ENCODE measurements at regions not wholly inside any gene's neighbourhood (a gene's known extent, or its start where the extent isn't known, plus 50 kb on each side); places are given as distances from the start of the nearest gene placed in this dataset.

GRCh38 chr11:104609311-104610085 is 288.8 kb downstream of the CASP12 start:
- in situ Hi-C loops (cut with MboI; ENCODE audit: low sequenced_read_pairs): loop anchor here (10.0 kb wide), 1 partner anchor 1255 kb away; no protein-coding TSS in a partner anchor
- POLR2A ChIA-PET (ENCODE audit: unreplicated experiment): no interaction called here

More at GRCh38 chr11:104609311-104610085, 288.8 kb downstream of the CASP12 start:
- no peak overlapping the region for H3K56ac ChIP-seq (ENCODE audit: extremely low read depth, insufficient read depth, low read length)
- CTCF ChIA-PET: interaction anchor here (0.6 to 2.1 kb wide), 4 partner anchors 14 to 480 kb away, joined by 3 to 7 read pairs (median 4); no protein-coding TSS in a partner anchor
- H3K14ac ChIP-seq (replicated peaks; ENCODE audit: low read depth, low read length): no peak overlapping the region
- H3K9me3 ChIP-seq (ENCODE audit: control insufficient read depth, insufficient read depth, low read length): no peaks in the 10 kb centered on the region
- DNase-seq (peak; percentile 75), ATAC-seq (ENCODE audit: low read depth) (peak; percentile 94)
- H2BK20ac ChIP-seq (ENCODE audit: low read depth, low read length): peak overlapping the region; percentile 64; the same call in 1 of the 2 replicates
- no peaks in the 10 kb centered on the region for H3K9me1 ChIP-seq (ENCODE audit: insufficient read depth, low read length)
- peak overlapping the region in 1 of 2 experiments; percentile 29; a peak in 1 of 4 replicates for H4K8ac ChIP-seq (ENCODE audit: low read depth in 2 of 2, low read length in 2 of 2)
- 100% methylated on average over 1 of the region's 2 CpGs; no CpG with 5 or more reads in 1 of the 2 experiments for WGBS, 2 experiments (ENCODE audit: extremely low coverage in 2 of 2, insufficient read length in 1 of 2)
- no peak overlapping the region for H2AFZ ChIP-seq (replicated peaks; ENCODE audit: low read length, poor library complexity)
- peak overlapping the region; percentile 9; the same call in 1 of the 2 replicates for H2BK120ac ChIP-seq (ENCODE audit: low read depth, low read length)
- 0 out of 2 replicates have a peak overlapping the region, but pooled peaks have one; percentile 8 for H3K18ac ChIP-seq (ENCODE audit: low read depth, low read length)
- no peak overlapping the region for H4K91ac ChIP-seq (ENCODE audit: insufficient read depth, low read depth, low read length)
- H3K9ac ChIP-seq (ENCODE audit: low read depth, low read length): no peak overlapping the region
- no TSS peak for BruUV-seq (replicated peaks)
- 0 out of 3 replicates have a peak overlapping the region, but pooled peaks have one; percentile 0 for H2BK15ac ChIP-seq (ENCODE audit: low read depth, low read length)
- TF ChIP-seq RAD21 (IDR thresholded peaks at IDR 0.05; ENCODE audit: low read length) (peak; percentile 78), RFX5 (IDR thresholded peaks at IDR 0.05; ENCODE audit: low read depth, low read length) (no peak), SMC3 (IDR thresholded peaks at IDR 0.05; ENCODE audit: low read depth, low read length) (peak; percentile 80), MAFK (IDR thresholded peaks at IDR 0.05; ENCODE audit: low read depth, low read length) (no peak), BHLHE40 (IDR thresholded peaks at IDR 0.05; ENCODE audit: low read depth, low read length) (no peak), CHD1 (IDR thresholded peaks at IDR 0.05; ENCODE audit: low read depth, low read length) (no peak), CTCF (conservative IDR thresholded peaks at IDR 0.05; ENCODE audit: low read depth, low read length) (peak; percentile 70), RCOR1 (IDR thresholded peaks at IDR 0.05; ENCODE audit: insufficient replicate concordance, low read length) (no peak), NFE2L2 (IDR thresholded peaks at IDR 0.05; ENCODE audit: low read depth, low read length) (no peak), POLR2A (IDR thresholded peaks at IDR 0.05; ENCODE audit: low read depth, low read length) (no peak)
- TF ChIP-seq, protein P1, sequence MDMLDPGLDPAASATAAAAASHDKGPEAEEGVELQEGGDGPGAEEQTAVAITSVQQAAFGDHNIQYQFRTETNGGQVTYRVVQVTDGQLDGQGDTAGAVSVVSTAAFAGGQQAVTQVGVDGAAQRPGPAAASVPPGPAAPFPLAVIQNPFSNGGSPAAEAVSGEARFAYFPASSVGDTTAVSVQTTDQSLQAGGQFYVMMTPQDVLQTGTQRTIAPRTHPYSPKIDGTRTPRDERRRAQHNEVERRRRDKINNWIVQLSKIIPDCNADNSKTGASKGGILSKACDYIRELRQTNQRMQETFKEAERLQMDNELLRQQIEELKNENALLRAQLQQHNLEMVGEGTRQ (IDR thresholded peaks at IDR 0.05; ENCODE audit: low read depth, low read length): no peak
- H3K4me2 ChIP-seq (ENCODE audit: low read depth, low read length): no peak overlapping the region
- no peak overlapping the region; the same call in 1 of the 2 replicates for H3K4ac ChIP-seq (ENCODE audit: low read depth, low read length)
- no peaks in the 10 kb centered on the region for H4K20me1 ChIP-seq (ENCODE audit: insufficient read depth, low read length)
- no peak overlapping the region for H3K23ac ChIP-seq (ENCODE audit: low read depth, low read length)
- H3K4me1 ChIP-seq (ENCODE audit: control insufficient read depth, insufficient read depth, low read length): no peaks in the 10 kb centered on the region
- H3K27ac ChIP-seq (ENCODE audit: insufficient read depth, low read length): no peak overlapping the region
- H3K4me3 ChIP-seq (ENCODE audit: insufficient read depth, low read depth, low read length): no peak overlapping the region
- intact Hi-C loops (cut with micrococcal nuclease) (loop anchor here (1.0 to 10.0 kb wide), 3 partner anchors 355 to 1252 kb away; partner anchors contain the start of gene CASP4), dilution Hi-C loops (cut with HindIII; ENCODE audit: low sequenced_read_pairs, unreplicated experiment) (no loop called here)
- H3K27me3 ChIP-seq (ENCODE audit: control insufficient read depth, insufficient read depth, low read length): no peaks in the 10 kb centered on the region
- no peak overlapping the region for H2BK5ac ChIP-seq (ENCODE audit: low read depth, low read length, poor library complexity, severe bottlenecking)
- no peak overlapping the region for H4K5ac ChIP-seq (ENCODE audit: low read depth, low read length)
- H3K79me1 ChIP-seq (ENCODE audit: low read depth in 1 of 2, low read length in 2 of 2): no peaks in the 10 kb centered on the region
- H2AK9ac ChIP-seq (replicated peaks; ENCODE audit: low read depth, low read length, poor library complexity): no peak overlapping the region
- H3K36me3 ChIP-seq (ENCODE audit: control insufficient read depth, insufficient read depth, low read length): no peaks in the 10 kb centered on the region
- no peak overlapping the region for H2AK5ac ChIP-seq (ENCODE audit: low read depth, low read length)

Data from IMR-90 (cell line).